Colonic mucosa (tissue), 4 donors: ENCODE measurements at regions not wholly inside any gene's neighbourhood (a gene's known extent, or its start where the extent isn't known, plus 50 kb on each side); places are given as distances from the start of the nearest gene placed in this dataset.

Experiments
- DNase-seq: peaks from one replicate; pipeline ENCODE4 v3.0.0-alpha.2; 2020
- H3K27ac ChIP-seq: fragments of 200-600 bp; one replicate; pipeline ENCODE4 v1.8.0; 2021
- H3K27me3 ChIP-seq: fragments of 200-600 bp; one replicate; pipeline ENCODE4 v1.8.0; 2021
- H3K36me3 ChIP-seq: fragments of 200-600 bp; one replicate; pipeline ENCODE4 v1.8.0; 2021
- H3K4me1 ChIP-seq: fragments of 200-600 bp; one replicate; pipeline ENCODE4 v1.8.0; 2021; ENCODE audit warnings: mild to moderate bottlenecking
- H3K4me3 ChIP-seq: fragments of 200-600 bp; one replicate; pipeline ENCODE4 v1.8.0; 2021
- H3K9ac ChIP-seq, 2 donors: one replicate each; pipeline ENCODE4 v1.7.0; 2013; ENCODE audit warnings: control low read depth in 2 of 2, low read depth in 2 of 2, low read length in 2 of 2
- H3K9me3 ChIP-seq: fragments of 200-600 bp; one replicate; pipeline ENCODE4 v1.8.0; 2021
- CTCF ChIP-seq: fragments of 200-600 bp; IDR thresholded peaks from one replicate; pipeline ENCODE4 v1.8.0; 2022; ENCODE audit warnings: antibody characterized with exemption, mild to moderate bottlenecking
- intact Hi-C: fragments of 100-400 bp; cut with DNase I; formaldehyde crosslinking; loops from one replicate; pipeline ENCODE4 v1.14.1; 2022
- donor health status: healthy.
- donor health status: DM: no; HTN: no; CAD: no.
- donor health status: DM: no; HTN: no; CAD: no.

GRCh38 chr14:58765418-58765831, 127.7 kb downstream of the DACT1 start:
- Histone ChIP-seq H3K27ac (no peak overlapping the region), H3K27me3 (no peaks in the 10 kb centered on the region), H3K36me3 (no peaks in the 10 kb centered on the region), H3K4me1 (peaks cover 4% of the 10 kb centered on the region), H3K9ac (no peak overlapping the region), H3K9me3 (no peaks in the 10 kb centered on the region), H3K4me3 (no peak overlapping the region)
- no peak for TF ChIP-seq CTCF
- intact Hi-C loops, result no loop called here
- DNase-seq, result no peak

GRCh38 chr14:58765843-58766242, 128.1 kb downstream of the DACT1 start:
- no peak for DNase-seq
- Histone ChIP-seq H3K9me3 (no peaks in the 10 kb centered on the region), H3K27ac (no peak overlapping the region), H3K36me3 (no peaks in the 10 kb centered on the region), H3K4me3 (no peak overlapping the region), H3K27me3 (no peaks in the 10 kb centered on the region), H3K4me1 (peaks cover 4% of the 10 kb centered on the region), H3K9ac (no peak overlapping the region)
- no peak for TF ChIP-seq CTCF
- intact Hi-C loops, result no loop called here

GRCh38 chr14:58769011-58769643, 131.4 kb downstream of the DACT1 start:
- Histone ChIP-seq H3K9ac (no peak overlapping the region), H3K36me3 (no peaks in the 10 kb centered on the region), H3K27me3 (no peaks in the 10 kb centered on the region), H3K4me3 (no peak overlapping the region), H3K27ac (no peak overlapping the region), H3K4me1 (peaks cover 4% of the 10 kb centered on the region), H3K9me3 (no peaks in the 10 kb centered on the region)
- no peak for TF ChIP-seq CTCF
- DNase-seq, result peak; percentile 25
- intact Hi-C loops, result no loop called here

GRCh38 chr14:58769771-58770170, 132.0 kb downstream of the DACT1 start:
- intact Hi-C loops, result no loop called here
- no peak overlapping the region for H3K27ac ChIP-seq

GRCh38 chr14:58770491-58770982, 132.8 kb downstream of the DACT1 start:
- H3K4me3 ChIP-seq, result no peak overlapping the region
- peak; percentile 71 for DNase-seq
- no peaks in the 10 kb centered on the region for H3K9me3 ChIP-seq
- H3K27ac ChIP-seq, result peak overlapping the region; percentile 64
- no peak for TF ChIP-seq CTCF
- H3K9ac ChIP-seq, result no peak overlapping the region
- intact Hi-C loops, result no loop called here
- no peaks in the 10 kb centered on the region for H3K27me3 ChIP-seq
- H3K4me1 ChIP-seq, result peaks cover 4% of the 10 kb centered on the region
- H3K36me3 ChIP-seq, result no peaks in the 10 kb centered on the region

More at GRCh38 chr14:58769771-58770170, 132.0 kb downstream of the DACT1 start:
- H3K36me3 ChIP-seq, result no peaks in the 10 kb centered on the region
- no peaks in the 10 kb centered on the region for H3K9me3 ChIP-seq
- peaks cover 4% of the 10 kb centered on the region for H3K4me1 ChIP-seq
- TF ChIP-seq CTCF, result no peak
- no peak for DNase-seq
- H3K9ac ChIP-seq, result no peak overlapping the region
- H3K27me3 ChIP-seq, result no peaks in the 10 kb centered on the region
- H3K4me3 ChIP-seq, result no peak overlapping the region
